AG04449 (cell line): ENCODE measurements at regions not wholly inside any gene's neighbourhood (a gene's known extent, or its start where the extent isn't known, plus 50 kb on each side); places are given as distances from the start of the nearest gene placed in this dataset.

Source experiments
- CTCF ChIA-PET: fragments of 350-600 bp; formaldehyde crosslinking; extraction: SDS; loops from one replicate; lab custom pipeline; 2021; ENCODE audit warnings: antibody characterized with exemption; lab: Yijun Ruan, JAX
- POLR2A ChIA-PET: fragments of 400-600, 350-600 bp; formaldehyde crosslinking; extraction: SDS; loops from one replicate; lab custom pipeline; 2020; ENCODE audit warnings: antibody characterized with exemption, inconsistent platforms; lab: Yijun Ruan, JAX
- DNase-seq: peaks from one replicate; pipeline ENCODE4 v3.0.0-alpha.2; 2010; ENCODE audit warnings: low read depth, low spot score
- H3K4me3 ChIP-seq: 2 replicates; pipeline ENCODE4 v1.5.1; 2011; ENCODE audit warnings: low read depth, mild to moderate bottlenecking, control low read depth, low read length
- TF ChIP-seq, protein P1 (sequence below): IDR thresholded peaks from one replicate; pipeline ENCODE4 v1.5.1; 2011; ENCODE audit warnings: mild to moderate bottlenecking, moderate library complexity, low read length, control low read depth, inconsistent platforms; ENCODE audit not compliant: insufficient read depth; ENCODE audit errors: missing control alignments

DNA sequence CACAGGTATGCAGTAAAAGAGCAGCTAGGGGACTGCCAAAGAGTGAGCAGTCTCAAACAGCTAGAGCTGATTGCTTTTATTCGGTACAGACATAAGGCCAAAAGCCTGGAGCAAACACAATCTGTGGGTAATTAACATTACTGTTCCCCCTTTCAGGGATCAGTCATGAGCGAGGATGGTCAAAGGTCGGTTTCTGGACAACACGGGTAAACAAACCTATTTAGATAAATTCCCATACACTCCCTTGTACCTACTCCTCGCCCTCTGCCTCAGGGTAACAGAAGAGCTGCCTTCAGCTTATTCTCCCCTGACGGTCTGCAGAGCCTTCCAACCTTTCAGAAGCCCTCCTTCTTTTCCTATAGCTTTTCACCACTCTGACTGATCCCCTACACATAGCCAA lies 586.0 kb downstream of the SUCLG1 start:
- ChIA-PET CTCF (no interaction called here), POLR2A (no interaction called here)
- H3K4me3 ChIP-seq, result no peak overlapping the region
- TF ChIP-seq, protein P1, sequence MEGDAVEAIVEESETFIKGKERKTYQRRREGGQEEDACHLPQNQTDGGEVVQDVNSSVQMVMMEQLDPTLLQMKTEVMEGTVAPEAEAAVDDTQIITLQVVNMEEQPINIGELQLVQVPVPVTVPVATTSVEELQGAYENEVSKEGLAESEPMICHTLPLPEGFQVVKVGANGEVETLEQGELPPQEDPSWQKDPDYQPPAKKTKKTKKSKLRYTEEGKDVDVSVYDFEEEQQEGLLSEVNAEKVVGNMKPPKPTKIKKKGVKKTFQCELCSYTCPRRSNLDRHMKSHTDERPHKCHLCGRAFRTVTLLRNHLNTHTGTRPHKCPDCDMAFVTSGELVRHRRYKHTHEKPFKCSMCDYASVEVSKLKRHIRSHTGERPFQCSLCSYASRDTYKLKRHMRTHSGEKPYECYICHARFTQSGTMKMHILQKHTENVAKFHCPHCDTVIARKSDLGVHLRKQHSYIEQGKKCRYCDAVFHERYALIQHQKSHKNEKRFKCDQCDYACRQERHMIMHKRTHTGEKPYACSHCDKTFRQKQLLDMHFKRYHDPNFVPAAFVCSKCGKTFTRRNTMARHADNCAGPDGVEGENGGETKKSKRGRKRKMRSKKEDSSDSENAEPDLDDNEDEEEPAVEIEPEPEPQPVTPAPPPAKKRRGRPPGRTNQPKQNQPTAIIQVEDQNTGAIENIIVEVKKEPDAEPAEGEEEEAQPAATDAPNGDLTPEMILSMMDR, result no peak
- no peak for DNase-seq

- H3K4me3 ChIP-seq, result no peak overlapping the region
- ChIA-PET POLR2A (no interaction called here), CTCF (no interaction called here)
- no peak for DNase-seq
- TF ChIP-seq, protein P1, result no peak
These were observed 592.9 kb downstream of the SUCLG1 start for GRCh38 chr2:83866211-83866610.

DNA sequence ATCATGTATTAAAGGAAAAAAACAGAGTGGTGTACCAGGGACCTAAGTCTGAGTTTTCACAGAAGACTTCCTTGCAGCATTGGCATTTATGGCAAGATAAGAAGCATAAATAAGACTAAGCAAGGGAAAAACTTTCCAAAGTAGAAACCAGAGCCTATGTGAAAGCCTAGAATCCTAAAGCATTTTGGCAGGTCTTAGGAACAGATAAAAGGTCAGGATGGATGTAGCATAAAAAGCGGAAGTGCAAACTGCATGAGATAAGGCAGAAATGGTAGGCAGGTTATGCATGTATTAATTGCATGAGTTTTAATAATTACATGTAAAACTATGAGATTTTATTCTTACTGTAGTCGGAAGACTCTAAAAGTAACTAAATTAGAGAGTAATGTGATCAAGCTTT lies 596.5 kb downstream of the SUCLG1 start:
- CTCF ChIA-PET, result no interaction called here
- H3K4me3 ChIP-seq, result no peak overlapping the region
- TF ChIP-seq, protein P1, result no peak
- POLR2A ChIA-PET, result no interaction called here
- no peak for DNase-seq

GRCh38 chr2:83860320-83860719 lies 598.8 kb downstream of the SUCLG1 start:
- TF ChIP-seq, protein P1, result no peak
- POLR2A ChIA-PET, result no interaction called here
- DNase-seq, result no peak
- H3K4me3 ChIP-seq, result no peak overlapping the region
- CTCF ChIA-PET, result no interaction called here

DNA sequence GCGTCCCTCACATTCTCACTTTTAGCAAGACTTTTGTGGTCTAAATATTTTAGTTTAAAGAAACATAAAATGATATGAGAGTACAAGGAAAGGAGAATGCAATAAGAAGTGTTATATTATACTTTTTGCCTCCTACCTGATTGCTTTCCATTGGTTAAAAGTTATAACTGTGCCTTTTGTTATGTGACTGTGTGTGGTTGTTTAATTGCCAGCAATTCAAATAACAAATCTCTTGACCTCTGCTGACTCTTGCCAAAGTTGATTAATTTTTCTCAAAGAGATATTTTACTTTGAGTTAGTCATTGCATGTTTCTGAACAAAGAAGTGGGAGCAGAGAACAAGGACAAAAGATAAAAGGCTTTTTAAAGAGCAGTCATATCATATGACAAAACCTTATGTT lies 599.5 kb downstream of the SUCLG1 start:
- POLR2A ChIA-PET, result no interaction called here
- CTCF ChIA-PET, result no interaction called here
- DNase-seq, result no peak
- TF ChIP-seq, protein P1, result no peak
- no peak overlapping the region for H3K4me3 ChIP-seq

- H3K4me3 ChIP-seq, result no peak overlapping the region
- TF ChIP-seq, protein P1, result no peak
- DNase-seq, result no peak
- ChIA-PET CTCF (no interaction called here), POLR2A (no interaction called here)
These were observed 608.0 kb downstream of the SUCLG1 start for GRCh38 chr2:83851066-83851465.
